Ishikawa (cell line): ENCODE measurements at regions not wholly inside any gene's neighbourhood (a gene's known extent, or its start where the extent isn't known, plus 50 kb on each side); places are given as distances from the start of the nearest gene placed in this dataset.

Experiments
- EGR1 ChIP-seq: IDR thresholded peaks from 2 replicates; pipeline ENCODE4 v1.6.1; 2012
- REST ChIP-seq: IDR thresholded peaks from 2 replicates; pipeline ENCODE4 v1.6.1; 2012; ENCODE audit warnings: low read depth, mild to moderate bottlenecking
- USF1 ChIP-seq: IDR thresholded peaks from 2 replicates; pipeline ENCODE4 v1.6.1; 2012
- YY1 ChIP-seq: IDR thresholded peaks from 2 replicates; pipeline ENCODE4 v1.6.1; 2012; ENCODE audit warnings: low read depth

- TF ChIP-seq YY1 (no peak), USF1 (no peak), REST (no peak), EGR1 (no peak)
Measured at GRCh38 chr13:19056355-19056880, 125.2 kb downstream of the TUBA3C start.
